GM21723 (cell line): ENCODE measurements at regions not wholly inside any gene's neighbourhood (a gene's known extent, or its start where the extent isn't known, plus 50 kb on each side); places are given as distances from the start of the nearest gene placed in this dataset.

ENCODE experiments used
- ATAC-seq: cut with Tn5 transposase; IDR thresholded peaks from one replicate; pipeline ENCODE4 v1.9.1; 2021; ENCODE audit warnings: mild to moderate bottlenecking, moderate library complexity; ENCODE audit not compliant: unreplicated experiment

GRCh38 chr5:167598166-167598565 is 693.3 kb upstream of the WWC1 start:
- no peak for ATAC-seq

- no peak for ATAC-seq
Observed at GRCh38 chr5:167602067-167602466, 689.4 kb upstream of the WWC1 start.

DNA sequence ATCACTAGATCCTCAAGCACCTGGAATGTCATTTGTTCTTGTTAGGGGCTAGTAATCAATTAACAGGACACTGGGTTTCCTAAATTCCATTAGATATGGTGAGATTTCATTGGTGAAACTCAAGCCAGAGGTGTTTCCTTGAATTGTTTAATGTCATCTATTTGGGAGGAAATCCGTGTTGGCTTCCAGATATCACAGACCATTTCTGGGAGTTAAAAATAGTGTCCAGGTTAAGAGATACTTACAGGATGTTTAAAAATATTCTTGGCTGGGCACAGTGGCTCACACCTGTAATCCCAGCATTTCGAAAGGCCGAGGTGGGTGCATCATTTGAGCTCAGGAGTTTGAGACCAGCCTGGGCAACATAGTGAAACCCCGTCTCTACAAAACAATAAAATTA is 688.3 kb upstream of the WWC1 start:
- ATAC-seq = no peak

- no peak for ATAC-seq
Observed at GRCh38 chr5:167608390-167609272, 682.8 kb upstream of the WWC1 start.

DNA sequence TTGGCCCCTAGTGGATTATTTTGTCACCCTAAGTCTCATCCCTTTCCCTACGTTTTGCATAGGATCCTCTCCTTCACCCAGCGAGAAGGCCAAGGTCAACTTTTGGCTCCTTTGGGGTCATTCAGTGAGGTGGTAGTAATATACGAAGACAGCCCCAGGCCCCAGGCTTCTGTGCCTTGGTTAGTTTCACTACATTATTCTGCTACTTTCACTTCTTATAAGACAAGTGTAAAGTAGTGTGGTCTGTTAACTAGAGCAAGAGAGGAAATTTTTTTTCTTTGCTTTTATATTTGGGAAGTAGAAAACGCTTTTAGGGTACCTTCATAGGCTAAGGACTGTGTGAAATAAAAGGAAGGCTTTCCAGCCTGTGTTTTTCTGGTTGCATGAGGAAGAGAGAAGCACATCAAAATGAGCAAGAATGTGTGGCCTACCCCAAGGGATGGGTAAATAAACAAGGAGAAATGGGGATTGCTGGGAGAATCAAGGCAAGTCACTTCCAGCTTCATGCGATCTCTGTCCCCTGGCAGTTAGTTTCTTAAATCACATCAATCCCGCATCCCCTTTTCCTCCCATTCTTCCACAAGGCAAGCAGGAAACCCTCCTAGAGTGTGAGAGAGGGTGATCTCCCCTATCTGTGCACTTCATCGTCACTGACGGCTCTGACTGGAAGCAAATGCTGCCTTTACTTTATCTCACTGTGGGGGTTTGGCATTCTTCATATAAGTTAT is 677.0 kb upstream of the WWC1 start:
- no peak for ATAC-seq

- no peak for ATAC-seq
Observed at GRCh38 chr5:167616043-167616890, 675.2 kb upstream of the WWC1 start.

- no peak for ATAC-seq
Observed at GRCh38 chr5:167623354-167623753, 668.1 kb upstream of the WWC1 start.

GRCh38 chr5:167624053-167624452 is 667.4 kb upstream of the WWC1 start:
- ATAC-seq = no peak

DNA sequence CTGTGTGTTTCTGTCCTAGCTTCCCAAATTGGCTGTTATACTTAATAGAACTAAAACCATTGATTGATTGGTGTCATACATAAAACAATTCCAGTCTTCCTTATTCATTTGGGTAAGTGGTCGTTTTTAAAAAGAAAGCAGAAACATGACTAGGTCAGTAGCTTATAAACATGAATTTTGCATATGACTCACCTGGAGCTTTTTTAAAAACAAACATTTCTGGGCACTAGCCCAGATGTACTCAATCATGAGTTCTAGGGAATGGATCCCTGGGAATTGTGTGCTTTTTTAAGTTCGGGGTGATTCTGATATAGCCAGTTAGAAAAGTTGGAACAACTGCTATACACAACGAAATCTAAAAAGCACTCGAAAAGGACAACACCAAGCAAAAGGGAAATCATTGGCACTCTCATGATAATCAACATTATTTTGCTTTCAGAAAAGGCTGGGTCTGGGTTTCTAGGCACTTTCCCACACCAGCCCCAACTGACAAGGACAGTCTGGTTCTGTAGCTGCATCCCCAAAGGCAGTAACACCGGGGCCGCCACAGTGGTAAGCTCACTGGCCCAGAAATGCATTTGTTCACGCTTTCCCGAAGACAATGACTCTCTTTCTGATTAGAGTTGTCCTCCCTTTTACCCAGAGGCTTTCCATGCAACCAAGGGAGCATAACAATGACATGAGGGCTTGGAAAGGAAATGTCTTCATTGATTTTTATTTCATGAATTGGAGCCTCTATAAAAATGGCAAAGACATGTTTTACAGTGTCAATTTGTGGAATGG is 664.9 kb upstream of the WWC1 start:
- no peak for ATAC-seq

- ATAC-seq = no peak
Observed at GRCh38 chr5:167629634-167630033, 661.8 kb upstream of the WWC1 start.

GRCh38 chr5:167631191-167631590 is 660.3 kb upstream of the WWC1 start:
- no peak for ATAC-seq

DNA sequence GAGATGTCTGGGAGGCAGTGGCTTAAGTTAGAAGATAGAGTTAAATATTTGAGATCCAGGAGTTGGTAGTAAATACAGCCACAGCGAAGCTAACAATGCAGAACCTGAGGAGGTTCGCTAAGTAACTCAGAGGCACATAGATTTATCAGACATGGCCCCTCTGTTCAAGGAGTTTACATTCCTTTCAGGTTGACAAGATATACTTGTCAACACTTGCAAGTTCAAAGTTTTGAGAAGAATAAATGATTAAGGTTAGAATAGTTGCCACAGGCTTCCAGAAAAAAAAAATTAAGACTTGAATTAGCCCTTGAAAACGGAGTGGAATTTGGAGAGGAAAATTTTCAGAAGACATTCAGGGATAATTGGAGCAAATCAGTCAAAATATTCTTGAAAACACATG is 658.3 kb upstream of the WWC1 start:
- ATAC-seq = no peak

DNA sequence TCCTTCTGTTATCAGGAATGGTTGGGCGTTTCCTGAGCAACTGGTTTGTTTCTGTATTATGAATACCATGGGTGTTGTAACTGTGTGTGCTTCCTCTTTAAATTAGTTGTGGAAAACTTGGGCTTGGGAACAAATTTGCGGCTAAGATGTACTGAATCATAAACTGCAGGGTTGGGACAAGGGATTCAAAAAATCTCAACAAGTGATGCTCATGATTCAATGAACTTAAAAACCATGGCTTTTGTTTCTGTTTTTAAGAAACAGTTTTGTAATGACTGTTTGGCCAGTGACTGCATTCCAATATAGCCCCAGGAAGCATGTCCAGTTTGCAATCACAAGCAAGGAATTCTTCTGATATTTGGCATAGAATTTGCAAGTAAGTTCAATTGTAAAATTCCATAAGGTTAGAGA is 657.5 kb upstream of the WWC1 start:
- ATAC-seq = no peak

- no peak for ATAC-seq
Observed at GRCh38 chr5:167634432-167634831, 657.0 kb upstream of the WWC1 start.

- no peak for ATAC-seq
Observed at GRCh38 chr5:167638816-167639215, 652.6 kb upstream of the WWC1 start.

- ATAC-seq = no peak
Observed at GRCh38 chr5:167639273-167639672, 652.2 kb upstream of the WWC1 start.

GRCh38 chr5:167639766-167640165 is 651.7 kb upstream of the WWC1 start:
- ATAC-seq = no peak

- no peak for ATAC-seq
Observed at GRCh38 chr5:167642181-167642580, 649.3 kb upstream of the WWC1 start.

GRCh38 chr5:167642779-167643517 is 648.5 kb upstream of the WWC1 start:
- ATAC-seq = no peak
